Prostate gland (tissue), 2 donors: ENCODE measurements at regions not wholly inside any gene's neighbourhood (a gene's known extent, or its start where the extent isn't known, plus 50 kb on each side); places are given as distances from the start of the nearest gene placed in this dataset.

Experiments
- CTCF ChIP-seq, 4 experiments: fragments of 200-600 bp in 2 of 4; fragments of 450-650 bp in 2 of 4; sonication (generic) in 2 of 4; IDR thresholded peaks; 1 replicate in 3 of 4; 2 replicates in 1 of 4; pipeline ENCODE4 v1.5.1; 2016 to 2019; ENCODE audit warnings: antibody characterized with exemption in 4 of 4, mild to moderate bottlenecking in 2 of 4, moderate library complexity in 2 of 4
- POLR2A ChIP-seq: fragments of 450-650 bp; IDR thresholded peaks from one replicate; pipeline ENCODE4 v1.6.1; 2016; ENCODE audit warnings: antibody characterized with exemption, mild to moderate bottlenecking
- POLR2AphosphoS5 ChIP-seq: sonication (generic); formaldehyde crosslinking; IDR thresholded peaks from one replicate; pipeline ENCODE4 v1.6.1; 2017; ENCODE audit warnings: antibody characterized with exemption

DNA sequence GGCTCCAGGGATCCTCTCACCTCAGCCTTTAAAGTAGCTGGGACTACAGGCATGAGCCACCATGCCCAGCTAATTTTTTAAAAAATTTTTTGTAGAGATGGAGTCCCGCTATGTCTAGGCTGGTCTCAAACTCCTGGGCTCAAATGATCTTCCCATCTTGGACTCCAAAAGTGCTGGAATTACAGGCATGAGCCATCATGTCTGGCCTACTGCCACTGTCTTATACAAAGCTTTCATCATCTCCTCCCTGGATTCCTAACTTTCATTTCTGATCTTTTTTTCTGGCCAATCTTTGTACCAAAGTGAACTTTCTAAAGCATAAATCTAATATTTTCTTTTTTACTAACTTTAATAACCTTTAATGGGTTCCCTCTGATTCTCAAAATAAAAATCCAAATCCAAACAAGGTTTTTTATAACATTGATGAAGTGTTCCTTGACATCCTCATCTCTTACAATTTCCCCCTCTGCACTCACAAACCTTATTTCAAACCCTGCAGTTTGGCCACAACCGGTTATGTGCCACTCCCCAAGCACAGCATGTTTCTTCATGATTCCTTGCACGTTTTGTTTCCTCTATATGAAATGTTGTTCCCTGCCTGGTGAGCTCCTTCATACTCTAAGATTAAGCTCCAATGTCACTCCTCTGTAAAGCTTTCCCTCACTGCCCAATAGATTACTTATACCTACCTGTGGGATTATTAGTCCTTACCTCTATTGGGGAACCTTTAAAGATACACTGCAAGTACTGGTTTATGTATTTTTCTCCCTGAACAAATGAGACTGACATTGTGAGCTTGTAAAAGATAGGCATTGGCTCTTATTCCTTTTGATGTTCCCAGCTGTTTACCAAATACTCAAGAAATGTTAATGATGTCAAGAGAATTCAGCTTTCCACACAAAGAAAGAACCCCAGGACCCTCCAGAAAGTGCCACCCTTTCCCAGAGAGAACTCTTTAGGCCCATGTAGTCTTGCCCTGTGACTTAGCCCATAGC lies 101.7 kb downstream of the HOXA1 start:
- TF ChIP-seq CTCF (IDR thresholded peaks at IDR 0.05) (no peak), POLR2AphosphoS5 (peak; percentile 61), POLR2A (no peak)
